IPS DF 4.7 (cell line): ENCODE measurements at regions not wholly inside any gene's neighbourhood (a gene's known extent, or its start where the extent isn't known, plus 50 kb on each side); places are given as distances from the start of the nearest gene placed in this dataset.

ENCODE experiments used
- DNase-seq: peaks from one replicate; pipeline ENCODE4 v3.0.0-alpha.2; 2013; ENCODE audit warnings: low spot score; ENCODE audit errors: extremely low read depth

GRCh38 chrX:14193547-14193946 lies 163.9 kb upstream of the GEMIN8 start:
- DNase-seq, result no peak

DNA sequence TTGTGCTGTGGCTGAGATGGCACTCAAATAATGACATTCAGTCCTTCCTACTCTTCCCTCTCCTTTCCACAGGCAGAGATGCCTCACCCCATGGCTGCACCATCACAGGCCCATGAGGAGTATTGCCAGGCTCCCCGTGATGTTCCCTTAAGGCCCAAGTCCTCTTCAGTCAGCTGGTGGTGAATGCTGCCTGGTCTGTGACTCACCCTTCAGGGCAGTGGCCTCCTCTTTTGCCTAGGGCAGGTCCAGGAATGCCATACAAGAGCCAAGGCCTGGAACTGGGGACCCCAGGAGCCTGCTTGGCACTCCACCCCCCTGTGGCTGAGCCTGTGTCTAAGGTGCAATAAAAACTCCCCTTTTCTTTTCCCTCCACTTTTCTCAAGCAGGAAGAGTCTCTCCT lies 144.2 kb upstream of the GEMIN8 start:
- DNase-seq, result no peak

GRCh38 chrX:14164828-14165227 lies 135.1 kb upstream of the GEMIN8 start:
- no peak for DNase-seq

GRCh38 chrX:14125462-14125861 lies 95.8 kb upstream of the GEMIN8 start:
- no peak for DNase-seq

GRCh38 chrX:14124562-14124961 lies 94.9 kb upstream of the GEMIN8 start:
- no peak for DNase-seq

DNA sequence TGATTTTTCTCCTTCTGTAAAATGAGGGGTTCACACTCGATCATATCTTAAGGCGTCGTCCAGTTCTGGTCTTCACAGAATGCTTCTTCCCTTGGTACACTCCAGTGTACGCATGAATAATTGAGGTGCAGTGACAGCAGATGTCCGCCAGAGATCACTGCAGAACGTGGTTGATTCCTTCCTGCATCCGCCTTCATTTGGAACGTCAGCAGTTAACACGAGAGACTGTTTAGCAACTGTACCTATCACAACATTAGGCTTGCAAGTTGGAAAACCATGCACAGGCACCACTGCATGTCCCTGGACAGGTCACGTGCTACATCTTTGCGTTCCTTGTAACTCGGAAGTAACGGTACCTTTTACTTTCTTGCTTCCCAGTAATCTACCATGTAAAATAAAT lies 66.0 kb upstream of the GEMIN8 start:
- DNase-seq, result peak; percentile 22

DNA sequence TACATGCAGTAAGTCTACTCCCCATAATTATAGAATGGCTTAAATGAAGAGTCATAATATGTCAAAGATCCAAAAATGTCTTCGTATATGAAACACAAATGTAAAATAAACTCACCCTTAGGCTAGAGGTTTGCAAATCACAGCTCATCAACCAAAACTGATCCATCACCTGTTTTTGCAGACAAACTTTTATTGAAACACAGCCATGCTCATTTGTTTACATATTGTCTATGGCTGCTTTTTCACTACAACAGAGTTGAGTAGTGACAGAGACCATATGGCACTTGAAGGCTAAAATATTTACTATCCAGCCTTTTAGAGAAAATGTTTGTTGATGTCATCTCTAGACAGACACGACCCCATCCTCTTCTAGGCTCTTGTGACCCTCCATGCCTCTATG lies 64.5 kb upstream of the GEMIN8 start:
- DNase-seq, result no peak

- no peak for DNase-seq
Observed at GRCh38 chrX:14084466-14084865, 54.8 kb upstream of the GEMIN8 start.

DNA sequence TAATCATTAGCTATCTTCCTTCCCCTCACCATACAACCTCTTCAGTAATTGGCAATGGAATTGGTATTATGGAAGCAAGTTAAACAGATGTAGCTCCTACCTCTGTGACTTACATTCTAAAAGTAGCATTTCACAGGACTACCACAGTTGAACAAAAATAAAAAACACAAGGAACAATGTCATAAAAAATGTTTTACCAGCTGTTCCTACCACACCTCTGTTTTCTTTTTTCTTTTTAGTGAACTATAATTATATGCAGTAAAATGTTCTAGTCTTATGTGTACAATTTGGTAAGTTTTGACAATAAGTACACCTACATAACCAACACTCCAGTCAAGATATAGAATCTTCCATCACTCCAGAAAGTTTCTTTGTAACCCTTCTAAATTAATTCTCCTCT lies 54.1 kb upstream of the GEMIN8 start:
- DNase-seq, result no peak

DNA sequence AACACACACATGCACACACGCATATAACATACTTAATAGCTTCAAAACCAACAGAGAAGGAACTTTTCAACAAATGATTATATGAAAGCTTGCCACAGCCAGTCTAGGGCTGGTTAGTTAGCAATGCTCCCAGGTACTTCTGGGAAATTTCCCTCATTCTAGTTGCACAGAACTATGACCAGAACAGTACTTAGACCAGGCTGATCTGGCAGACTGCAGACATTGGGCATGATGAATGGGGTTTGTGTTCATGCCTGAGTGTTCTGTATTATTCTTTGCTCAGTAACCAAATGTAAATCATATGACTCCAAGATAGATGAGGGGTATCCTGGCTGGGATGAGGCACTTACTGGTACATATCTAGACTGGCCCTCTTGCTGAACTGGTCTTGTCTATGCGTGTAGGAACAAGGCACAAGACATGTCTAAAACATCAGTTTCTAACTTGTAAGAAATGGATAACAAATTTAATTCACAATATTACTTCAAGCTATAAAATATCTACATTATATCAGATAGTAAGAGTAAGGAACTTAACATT lies 50.3 kb upstream of the GEMIN8 start:
- no peak for DNase-seq
